ENCODE measurements at regions not wholly inside any gene's neighbourhood (a gene's known extent, or its start where the extent isn't known, plus 50 kb on each side); places are given as distances from the start of the nearest gene placed in this dataset.

GRCh38 chr6:120804612-120805011 lies 529.7 kb downstream of the TBC1D32 start:
- no peaks in the 10 kb centered on the region for H3K36me3 ChIP-seq (replicated peaks)
- in situ Hi-C loops (cut with HindIII; ENCODE audit: low pct_ligation_motif_present, low sequenced_read_pairs): no loop called here
- no peak overlapping the region for H3K4me3 ChIP-seq (ENCODE audit: low read depth, low read length)
- H3K27me3 ChIP-seq (replicated peaks): no peaks in the 10 kb centered on the region
- TF ChIP-seq CTCF (IDR thresholded peaks at IDR 0.05; ENCODE audit: low read depth, low read length, missing control alignments): no peak
- H3K27ac ChIP-seq: no peak overlapping the region
- DNase-seq: no peak

DNA sequence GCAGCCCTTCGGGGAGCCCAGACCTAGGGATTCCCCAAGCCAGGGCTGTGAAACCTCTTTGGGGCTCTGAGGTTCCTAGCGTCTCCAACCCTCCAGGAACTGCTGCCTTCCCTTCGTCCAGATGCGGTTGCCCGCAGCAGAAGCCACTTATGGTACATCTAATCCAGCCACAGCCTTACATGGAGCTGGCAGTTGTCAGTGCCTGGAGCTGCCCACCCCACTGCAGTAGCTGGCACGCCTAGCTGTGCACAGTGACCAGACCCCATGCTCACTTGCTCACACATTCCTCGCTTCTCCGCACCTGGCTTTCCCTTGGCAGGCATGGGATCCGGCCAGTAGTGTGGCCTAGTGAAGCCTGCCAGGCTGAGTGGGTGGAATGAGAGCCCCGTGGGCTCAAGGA lies 547.6 kb downstream of the TBC1D32 start:
- Histone ChIP-seq H3K36me3 (replicated peaks) (no peaks in the 10 kb centered on the region), H3K4me3 (ENCODE audit: low read depth, low read length) (no peak overlapping the region), H3K27ac (no peak overlapping the region), H3K27me3 (replicated peaks) (no peaks in the 10 kb centered on the region)
- in situ Hi-C loops (cut with HindIII; ENCODE audit: low pct_ligation_motif_present, low sequenced_read_pairs): no loop called here
- no peak for DNase-seq
- no peak for TF ChIP-seq CTCF (IDR thresholded peaks at IDR 0.05; ENCODE audit: low read depth, low read length, missing control alignments)

DNA sequence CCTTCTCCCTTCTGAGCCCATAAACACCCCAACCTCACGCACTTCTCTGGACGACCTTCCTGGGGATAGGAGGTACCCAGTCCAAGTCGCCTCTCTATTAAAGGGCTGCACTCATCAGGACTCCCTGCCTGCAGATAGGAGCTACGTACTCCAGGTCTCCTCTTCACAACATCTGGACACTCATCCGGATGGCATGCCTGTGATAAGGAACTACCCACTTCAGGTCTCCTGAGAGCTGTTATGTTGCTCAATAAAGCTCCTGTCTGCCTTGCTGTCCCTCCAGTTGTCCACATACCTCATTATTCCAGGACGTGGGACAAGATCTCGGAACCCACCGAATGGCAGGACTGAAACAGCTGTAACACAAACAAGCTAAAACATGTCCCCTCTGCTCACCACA lies 548.0 kb downstream of the TBC1D32 start:
- H3K4me3 ChIP-seq (ENCODE audit: low read depth, low read length): no peak overlapping the region
- H3K36me3 ChIP-seq (replicated peaks): no peaks in the 10 kb centered on the region
- DNase-seq: no peak
- H3K27me3 ChIP-seq (replicated peaks): no peaks in the 10 kb centered on the region
- no peak for TF ChIP-seq CTCF (IDR thresholded peaks at IDR 0.05; ENCODE audit: low read depth, low read length, missing control alignments)
- no peak overlapping the region for H3K27ac ChIP-seq
- in situ Hi-C loops (cut with HindIII; ENCODE audit: low pct_ligation_motif_present, low sequenced_read_pairs): no loop called here

GRCh38 chr6:120785459-120786086 lies 548.7 kb downstream of the TBC1D32 start:
- DNase-seq: no peak
- TF ChIP-seq CTCF (IDR thresholded peaks at IDR 0.05; ENCODE audit: low read depth, low read length, missing control alignments): no peak
- Histone ChIP-seq H3K4me3 (ENCODE audit: low read depth, low read length) (no peak overlapping the region), H3K27ac (no peak overlapping the region), H3K27me3 (replicated peaks) (no peaks in the 10 kb centered on the region), H3K36me3 (replicated peaks) (no peaks in the 10 kb centered on the region)
- in situ Hi-C loops (cut with HindIII; ENCODE audit: low pct_ligation_motif_present, low sequenced_read_pairs): no loop called here

GRCh38 chr6:120779441-120779840 lies 554.8 kb downstream of the TBC1D32 start:
- Histone ChIP-seq H3K4me3 (ENCODE audit: low read depth, low read length) (no peak overlapping the region), H3K27ac (no peak overlapping the region), H3K36me3 (replicated peaks) (no peaks in the 10 kb centered on the region), H3K27me3 (replicated peaks) (no peaks in the 10 kb centered on the region)
- DNase-seq: no peak
- in situ Hi-C loops (cut with HindIII; ENCODE audit: low pct_ligation_motif_present, low sequenced_read_pairs): no loop called here
- TF ChIP-seq CTCF (IDR thresholded peaks at IDR 0.05; ENCODE audit: low read depth, low read length, missing control alignments): no peak

- no peak for TF ChIP-seq CTCF (IDR thresholded peaks at IDR 0.05; ENCODE audit: low read depth, low read length, missing control alignments)
- Histone ChIP-seq H3K27me3 (replicated peaks) (no peaks in the 10 kb centered on the region), H3K4me3 (ENCODE audit: low read depth, low read length) (no peak overlapping the region), H3K36me3 (replicated peaks) (no peaks in the 10 kb centered on the region), H3K27ac (no peak overlapping the region)
- DNase-seq: no peak
- in situ Hi-C loops (cut with HindIII; ENCODE audit: low pct_ligation_motif_present, low sequenced_read_pairs): no loop called here
Observed at GRCh38 chr6:120775698-120776097, 558.6 kb downstream of the TBC1D32 start.

All from brain microvascular endothelial cell (primary cell).